K562 (cell line): ENCODE measurements at regions not wholly inside any gene's neighbourhood (a gene's known extent, or its start where the extent isn't known, plus 50 kb on each side); places are given as distances from the start of the nearest gene placed in this dataset.

ENCODE experiments used
- ATAC-seq: fragments of 200-7000 bp; cut with Tn5 transposase; 3 replicates; pipeline ENCODE4 v1.9.1; 2020; ENCODE audit warnings: moderate library complexity
- BruUV-seq: library from RNA; stranded (reverse); fragments of 400-500 nt; replicated peaks from 2 replicates; lab custom pipeline; 2021; lab: Mats Ljungman, UMichigan
- CTCF ChIA-PET: fragments of 300-600 bp; formaldehyde crosslinking; extraction: SDS; loops from one replicate; lab custom pipeline; 2021; ENCODE audit warnings: low intra/inter-chr PET ratio; lab: Yijun Ruan, JAX
- POLR2A ChIA-PET: fragments of 300-600, 350-650 bp; sonication (Branson Sonifier 250); formaldehyde crosslinking; extraction: SDS; loops from one replicate; lab custom pipeline; 2021; ENCODE audit warnings: antibody characterized with exemption, inconsistent platforms; lab: Yijun Ruan, JAX
- DNase-seq, 4 experiments: peaks; one replicate each; pipeline versions ENCODE4 v3.0.0 to v3.0.0-alpha.2; 2011 to 2018; ENCODE audit warnings: low spot score in 3 of 4, mixed read lengths in 3 of 4; ENCODE audit errors: extremely low read depth in 1 of 4
- FAIRE-seq: peaks from 2 replicates; lab custom pipeline; 2011; peaks lifted over from hg19 to GRCh38; lab: Jason Lieb, UNC
- H2AFZ ChIP-seq: 2 replicates; pipeline ENCODE4 v1.6.0; 2011; ENCODE audit warnings: low read depth, low read length, control low read depth, inconsistent platforms
- H3K27ac ChIP-seq: fragments of 200-600 bp; 3 replicates; pipeline ENCODE4 v1.8.0; 2011; ENCODE audit warnings: low read depth, mild to moderate bottlenecking, control low read depth, inconsistent platforms, low read length, moderate library complexity, mixed read lengths; ENCODE audit errors: extremely low read depth
- H3K27me3 ChIP-seq, 2 experiments: fragments of 300-600 bp in 1 of 2; 2 replicates in 1 of 2; 3 replicates in 1 of 2; pipeline versions ENCODE4 v1.6.0 to v1.8.0; 2011; ENCODE audit warnings: inconsistent platforms in 2 of 2, low read length in 2 of 2, mild to moderate bottlenecking in 1 of 2, mixed read lengths in 1 of 2, moderate library complexity in 1 of 2; ENCODE audit not compliant: control insufficient read depth in 2 of 2, insufficient read depth in 2 of 2
- H3K36me3 ChIP-seq: fragments of 300-600 bp; 3 replicates; pipeline ENCODE4 v1.8.0; 2011; ENCODE audit warnings: mild to moderate bottlenecking, low read length, inconsistent platforms; ENCODE audit not compliant: control insufficient read depth, insufficient read depth
- H3K4me1 ChIP-seq, 2 experiments: fragments of 200-600 bp in 1 of 2; replicated peaks in 1 of 2; 2 replicates in 1 of 2; 3 replicates in 1 of 2; pipeline versions ENCODE4 v1.5.1 to v1.8.0; 2011; ENCODE audit warnings: inconsistent platforms in 2 of 2, low read length in 2 of 2, mild to moderate bottlenecking in 1 of 2, mixed read lengths in 1 of 2, moderate library complexity in 1 of 2; ENCODE audit not compliant: control insufficient read depth in 2 of 2, insufficient read depth in 2 of 2
- H3K4me2 ChIP-seq: 2 replicates; pipeline ENCODE4 v1.6.1; 2011; ENCODE audit warnings: low read length, control low read depth, inconsistent platforms, mixed read lengths; ENCODE audit not compliant: insufficient read depth
- H3K4me3 ChIP-seq: fragments of 200-600 bp; sonication (generic), shearing (Covaris generic); 2 replicates; pipeline ENCODE4 v1.5.1; 2016; ENCODE audit warnings: control low read depth, inconsistent platforms
- H3K79me2 ChIP-seq: fragments of 200-600 bp; 3 replicates; pipeline ENCODE4 v1.8.0; 2011; ENCODE audit warnings: low read length, inconsistent platforms; ENCODE audit not compliant: control insufficient read depth, insufficient read depth
- H3K9ac ChIP-seq, 2 experiments: 2 replicates each; pipeline versions ENCODE4 v1.6.0 to v1.6.1; 2011; ENCODE audit warnings: low read depth in 2 of 2, low read length in 2 of 2, control low read depth in 1 of 2, inconsistent platforms in 1 of 2, mild to moderate bottlenecking in 1 of 2, mixed read lengths in 1 of 2; ENCODE audit not compliant: insufficient read depth in 1 of 2
- H3K9me1 ChIP-seq: one replicate; pipeline ENCODE4 v1.6.0; 2011; ENCODE audit warnings: inconsistent platforms, mild to moderate bottlenecking, low read length, moderate library complexity; ENCODE audit not compliant: control insufficient read depth, insufficient read depth
- H3K9me3 ChIP-seq: replicated peaks from 2 replicates; pipeline ENCODE4 v1.5.1; 2011; ENCODE audit warnings: low read depth, low read length, inconsistent platforms; ENCODE audit not compliant: control insufficient read depth, insufficient read depth
- H4K20me1 ChIP-seq: replicated peaks from 2 replicates; pipeline ENCODE4 v1.6.1; 2011; ENCODE audit warnings: low read length, inconsistent platforms, mixed read lengths; ENCODE audit not compliant: control insufficient read depth, insufficient read depth
- ETV5 ChIP-seq: sonication (generic); formaldehyde crosslinking; IDR thresholded peaks from 2 replicates; pipeline ENCODE4 v1.4.0; 2020; ENCODE audit warnings: low read depth, mild to moderate bottlenecking, missing genetic modification reagents
- ZNF184 ChIP-seq: sonication (generic); formaldehyde crosslinking; IDR thresholded peaks from 2 replicates; pipeline ENCODE4 v1.5.0; 2020; ENCODE audit warnings: missing genetic modification reagents
- WGBS: fragments of 100-300 bp; shearing (Covaris generic); methylation state at CpG from one replicate; pipeline ENCODE4 v1.1.6; 2016; ENCODE audit warnings: low coverage, mixed read lengths; ENCODE audit not compliant: insufficient coverage; ENCODE audit errors: missing lambda C conversion rate; 5-methylcytosine and 5-hydroxymethylcytosine counted together
- in situ Hi-C: fragments of 300-500 bp; cut with MboI; formaldehyde crosslinking; loops from 4 replicates; pipeline ENCODE4 v1.15.0; 2018; ENCODE audit warnings: inconsistent platforms, mixed read lengths
- intact Hi-C: fragments of 100-400 bp; cut with micrococcal nuclease; formaldehyde crosslinking; loops from 2 replicates; pipeline ENCODE4 v1.14.2; 2022
- TF ChIP-seq, protein P1 (sequence below): fragments of 450-650 bp; formaldehyde crosslinking; IDR thresholded peaks from 2 replicates; pipeline ENCODE4 v1.4.0; 2022; ENCODE audit warnings: missing genetic modification characterization
- TF ChIP-seq, protein P2 (sequence below): sonication (generic); formaldehyde crosslinking; IDR thresholded peaks from 2 replicates; pipeline ENCODE4 v1.8.0; 2022; ENCODE audit warnings: mild to moderate bottlenecking, missing genetic modification reagents
- TF ChIP-seq, protein P3 (sequence below): fragments of 450-650 bp; formaldehyde crosslinking; IDR thresholded peaks from 2 replicates; pipeline ENCODE4 v1.4.0; 2020; ENCODE audit warnings: mild to moderate bottlenecking, mixed read lengths

DNA sequence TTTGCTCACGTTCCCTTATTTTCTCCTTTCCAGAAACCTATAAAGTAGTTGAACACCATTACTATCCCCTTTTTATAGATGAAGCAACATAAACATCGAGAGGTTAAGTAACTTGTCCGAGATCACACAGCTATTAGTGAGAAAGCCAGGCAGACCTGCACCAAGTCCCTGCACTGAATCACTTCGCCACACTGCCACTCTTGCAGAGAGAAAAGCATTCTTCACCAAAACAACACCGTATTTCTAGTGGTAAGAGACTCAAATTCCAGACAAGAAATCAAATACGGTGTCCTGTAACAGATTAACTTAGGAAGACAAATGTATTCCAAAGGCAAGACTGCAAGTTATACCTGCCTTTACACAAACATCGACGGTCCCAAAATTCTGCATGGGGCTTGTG lies 82.0 kb upstream of the DMRT1 start (continued):
- TF ChIP-seq, protein P1, sequence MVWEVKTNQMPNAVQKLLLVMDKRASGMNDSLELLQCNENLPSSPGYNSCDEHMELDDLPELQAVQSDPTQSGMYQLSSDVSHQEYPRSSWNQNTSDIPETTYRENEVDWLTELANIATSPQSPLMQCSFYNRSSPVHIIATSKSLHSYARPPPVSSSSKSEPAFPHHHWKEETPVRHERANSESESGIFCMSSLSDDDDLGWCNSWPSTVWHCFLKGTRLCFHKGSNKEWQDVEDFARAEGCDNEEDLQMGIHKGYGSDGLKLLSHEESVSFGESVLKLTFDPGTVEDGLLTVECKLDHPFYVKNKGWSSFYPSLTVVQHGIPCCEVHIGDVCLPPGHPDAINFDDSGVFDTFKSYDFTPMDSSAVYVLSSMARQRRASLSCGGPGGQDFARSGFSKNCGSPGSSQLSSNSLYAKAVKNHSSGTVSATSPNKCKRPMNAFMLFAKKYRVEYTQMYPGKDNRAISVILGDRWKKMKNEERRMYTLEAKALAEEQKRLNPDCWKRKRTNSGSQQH (CRISPR knock-in tag): no peak
- TF ChIP-seq, protein P2, sequence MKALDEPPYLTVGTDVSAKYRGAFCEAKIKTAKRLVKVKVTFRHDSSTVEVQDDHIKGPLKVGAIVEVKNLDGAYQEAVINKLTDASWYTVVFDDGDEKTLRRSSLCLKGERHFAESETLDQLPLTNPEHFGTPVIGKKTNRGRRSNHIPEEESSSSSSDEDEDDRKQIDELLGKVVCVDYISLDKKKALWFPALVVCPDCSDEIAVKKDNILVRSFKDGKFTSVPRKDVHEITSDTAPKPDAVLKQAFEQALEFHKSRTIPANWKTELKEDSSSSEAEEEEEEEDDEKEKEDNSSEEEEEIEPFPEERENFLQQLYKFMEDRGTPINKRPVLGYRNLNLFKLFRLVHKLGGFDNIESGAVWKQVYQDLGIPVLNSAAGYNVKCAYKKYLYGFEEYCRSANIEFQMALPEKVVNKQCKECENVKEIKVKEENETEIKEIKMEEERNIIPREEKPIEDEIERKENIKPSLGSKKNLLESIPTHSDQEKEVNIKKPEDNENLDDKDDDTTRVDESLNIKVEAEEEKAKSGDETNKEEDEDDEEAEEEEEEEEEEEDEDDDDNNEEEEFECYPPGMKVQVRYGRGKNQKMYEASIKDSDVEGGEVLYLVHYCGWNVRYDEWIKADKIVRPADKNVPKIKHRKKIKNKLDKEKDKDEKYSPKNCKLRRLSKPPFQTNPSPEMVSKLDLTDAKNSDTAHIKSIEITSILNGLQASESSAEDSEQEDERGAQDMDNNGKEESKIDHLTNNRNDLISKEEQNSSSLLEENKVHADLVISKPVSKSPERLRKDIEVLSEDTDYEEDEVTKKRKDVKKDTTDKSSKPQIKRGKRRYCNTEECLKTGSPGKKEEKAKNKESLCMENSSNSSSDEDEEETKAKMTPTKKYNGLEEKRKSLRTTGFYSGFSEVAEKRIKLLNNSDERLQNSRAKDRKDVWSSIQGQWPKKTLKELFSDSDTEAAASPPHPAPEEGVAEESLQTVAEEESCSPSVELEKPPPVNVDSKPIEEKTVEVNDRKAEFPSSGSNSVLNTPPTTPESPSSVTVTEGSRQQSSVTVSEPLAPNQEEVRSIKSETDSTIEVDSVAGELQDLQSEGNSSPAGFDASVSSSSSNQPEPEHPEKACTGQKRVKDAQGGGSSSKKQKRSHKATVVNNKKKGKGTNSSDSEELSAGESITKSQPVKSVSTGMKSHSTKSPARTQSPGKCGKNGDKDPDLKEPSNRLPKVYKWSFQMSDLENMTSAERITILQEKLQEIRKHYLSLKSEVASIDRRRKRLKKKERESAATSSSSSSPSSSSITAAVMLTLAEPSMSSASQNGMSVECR (CRISPR knock-in tag): no peak
- no peak for TF ChIP-seq ZNF184

- Histone ChIP-seq H3K4me3 (no peak overlapping the region), H3K27me3 (peaks cover 0 to 7% of the 10 kb centered on the region in 2 experiments; a peak in 2 of 5 replicates), H3K4me2 (no peak overlapping the region), H3K36me3 (no peaks in the 10 kb centered on the region), H4K20me1 (no peaks in the 10 kb centered on the region), H3K79me2 (no peaks in the 10 kb centered on the region), H3K9me3 (no peaks in the 10 kb centered on the region), H3K27ac (no peak overlapping the region), H3K9me1 (no peaks in the 10 kb centered on the region), H3K4me1 (no peaks in the 10 kb centered on the region), H3K9ac (no peak overlapping the region), H2AFZ (no peak overlapping the region)
- 0% methylated on average over 10 of the region's 10 CpGs for WGBS
- no peak for DNase-seq
- FAIRE-seq: no peak
- BruUV-seq: no TSS peak
- CTCF ChIA-PET: no interaction called here
- POLR2A ChIA-PET: no interaction called here
- no peak for ATAC-seq
- TF ChIP-seq ETV5 (CRISPR knock-in tag): no peak
- TF ChIP-seq, protein P3, sequence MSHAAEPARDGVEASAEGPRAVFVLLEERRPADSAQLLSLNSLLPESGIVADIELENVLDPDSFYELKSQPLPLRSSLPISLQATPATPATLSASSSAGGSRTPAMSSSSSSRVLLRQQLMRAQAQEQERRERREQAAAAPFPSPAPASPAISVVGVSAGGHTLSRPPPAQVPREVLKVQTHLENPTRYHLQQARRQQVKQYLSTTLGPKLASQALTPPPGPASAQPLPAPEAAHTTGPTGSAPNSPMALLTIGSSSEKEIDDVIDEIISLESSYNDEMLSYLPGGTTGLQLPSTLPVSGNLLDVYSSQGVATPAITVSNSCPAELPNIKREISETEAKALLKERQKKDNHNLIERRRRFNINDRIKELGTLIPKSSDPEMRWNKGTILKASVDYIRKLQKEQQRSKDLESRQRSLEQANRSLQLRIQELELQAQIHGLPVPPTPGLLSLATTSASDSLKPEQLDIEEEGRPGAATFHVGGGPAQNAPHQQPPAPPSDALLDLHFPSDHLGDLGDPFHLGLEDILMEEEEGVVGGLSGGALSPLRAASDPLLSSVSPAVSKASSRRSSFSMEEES: peak; percentile 62
- in situ Hi-C loops (loop anchor here (25.0 kb wide), 1 partner anchor 148 kb away; no protein-coding TSS in a partner anchor), intact Hi-C loops (loop anchor here (5.0 kb wide), 1 partner anchor 373 kb away; no protein-coding TSS in a partner anchor)
Measured at GRCh38 chr9:759983-760736, 81.3 kb upstream of the DMRT1 start.
